ENCODE measurements at regions not wholly inside any gene's neighbourhood (a gene's known extent, or its start where the extent isn't known, plus 50 kb on each side); places are given as distances from the start of the nearest gene placed in this dataset.

- H3K27ac ChIP-seq (ENCODE audit: low read depth, low read length), result no peak overlapping the region
- H3K14ac ChIP-seq (ENCODE audit: insufficient read length), result no peak overlapping the region
- H3K27me3 ChIP-seq (replicated peaks in 1 of 4; ENCODE audit: control insufficient read depth in 3 of 4, extremely low read depth in 1 of 4, insufficient read depth in 3 of 4, low read length in 3 of 4), result no peaks in the 10 kb centered on the region
- ChIA-PET POLR2A (ENCODE audit: partially characterized antibody) (no interaction called here), CTCF (ENCODE audit: partially characterized antibody) (no interaction called here)
- 92% methylated on average over 2 of the region's 2 CpGs; no CpG with 5 or more reads in 1 of the 2 experiments for WGBS, 2 experiments (ENCODE audit: extremely low coverage in 1 of 2, insufficient coverage in 1 of 2, insufficient read length in 1 of 2, insufficient replicate concordance in 2 of 2, low coverage in 1 of 2, low lambda C conversion rate in 2 of 2, missing lambda C conversion rate in 1 of 2)
- no peak overlapping the region for H2BK12ac ChIP-seq (ENCODE audit: low read depth, low read length)
- no peak overlapping the region for H3K18ac ChIP-seq (ENCODE audit: extremely low read depth, low read length)
- no peak overlapping the region for H2BK15ac ChIP-seq (ENCODE audit: low read length)
- H4K8ac ChIP-seq (ENCODE audit: extremely low read depth, insufficient read depth, low read length), result no peak overlapping the region
- H3K23me2 ChIP-seq (ENCODE audit: low read depth, low read length), result no peaks in the 10 kb centered on the region
- H4K20me1 ChIP-seq (replicated peaks in 1 of 2; ENCODE audit: control insufficient read depth in 1 of 2, insufficient read depth in 2 of 2, low read length in 2 of 2), result no peaks in the 10 kb centered on the region
- no peak overlapping the region for H3K9ac ChIP-seq (replicated peaks in 1 of 4; ENCODE audit: extremely low read depth in 1 of 4, low read depth in 3 of 4, low read length in 3 of 4)
- H2BK120ac ChIP-seq (replicated peaks; ENCODE audit: low read depth, low read length), result no peak overlapping the region
- no peak overlapping the region for H3K23ac ChIP-seq (ENCODE audit: insufficient read length)
- H2BK20ac ChIP-seq (ENCODE audit: low read length), result no peak overlapping the region
- H3K4me2 ChIP-seq (ENCODE audit: insufficient read depth in 1 of 2, low read depth in 2 of 2, low read length in 2 of 2), result no peak overlapping the region
- H2AK5ac ChIP-seq (ENCODE audit: low read depth, low read length), result no peak overlapping the region
- no peak for FAIRE-seq
- no peak overlapping the region for H3K56ac ChIP-seq (replicated peaks; ENCODE audit: insufficient read length, low read depth, low read length)
- no peak overlapping the region for H2BK5ac ChIP-seq (ENCODE audit: low read depth, low read length)
- H3K4ac ChIP-seq (replicated peaks; ENCODE audit: insufficient read length, low read depth, low read length), result no peak overlapping the region
- H2AFZ ChIP-seq (ENCODE audit: low read length), result no peak overlapping the region; the same call in 1 of the 2 replicates
- H3K4me1 ChIP-seq (replicated peaks in 1 of 4; ENCODE audit: control insufficient read depth in 3 of 4, insufficient read depth in 4 of 4, low read length in 3 of 4), result no peaks in the 10 kb centered on the region
- no peak overlapping the region for H3K4me3 ChIP-seq (ENCODE audit: extremely low read depth in 1 of 4, insufficient read depth in 2 of 4, low read depth in 3 of 4, low read length in 4 of 4)
- no peak for DNase-seq (ENCODE audit: low read depth in 1 of 2, low spot score in 2 of 2)
- H3K79me2 ChIP-seq (ENCODE audit: control insufficient read depth in 1 of 2, insufficient read depth in 2 of 2, low read length in 2 of 2), result no peaks in the 10 kb centered on the region
- no peak overlapping the region for H4K91ac ChIP-seq (replicated peaks; ENCODE audit: insufficient read length, low read length)
- no peaks in the 10 kb centered on the region for H3K79me1 ChIP-seq (ENCODE audit: low read depth, low read length)
- no peaks in the 10 kb centered on the region; a peak in 1 of 8 replicates for H3K36me3 ChIP-seq (ENCODE audit: control insufficient read depth in 2 of 4, insufficient read depth in 4 of 4, low read length in 3 of 4)
- H3K9me3 ChIP-seq (ENCODE audit: insufficient read depth in 2 of 2, low read depth in 1 of 2, low read length in 1 of 2), result peaks cover 10 to 12% of the 10 kb centered on the region in 2 experiments
- H4K5ac ChIP-seq (ENCODE audit: insufficient read length, low read depth, low read length), result no peak overlapping the region
- TF ChIP-seq BACH1 (IDR thresholded peaks at IDR 0.05; ENCODE audit: low read length), result no peak
- TF ChIP-seq CBX8 (IDR thresholded peaks at IDR 0.05; ENCODE audit: borderline replicate concordance, low read depth, low read length), result no peak
- no peak for TF ChIP-seq CREB1 (IDR thresholded peaks at IDR 0.05)
- TF ChIP-seq TEAD4 (IDR thresholded peaks at IDR 0.05; ENCODE audit: low read depth, low read length), result no peak
- TF ChIP-seq EGR1 (IDR thresholded peaks at IDR 0.05; ENCODE audit: borderline replicate concordance, low read depth, low read length), result no peak
- no peak for TF ChIP-seq CTBP2 (IDR thresholded peaks at IDR 0.05; ENCODE audit: borderline replicate concordance, insufficient read depth, insufficient read length, low read length)
- TF ChIP-seq SP4 (IDR thresholded peaks at IDR 0.05; ENCODE audit: low read length), result no peak
- TF ChIP-seq GABPA (IDR thresholded peaks at IDR 0.05; ENCODE audit: borderline replicate concordance, insufficient read depth, low read length), result no peak
Observed at GRCh38 chr12:67852701-67853100, 136.5 kb upstream of the IFNG-AS1 start.

Data from H1 (cell line).